Karpas-422 (cell line): ENCODE measurements at regions not wholly inside any gene's neighbourhood (a gene's known extent, or its start where the extent isn't known, plus 50 kb on each side); places are given as distances from the start of the nearest gene placed in this dataset.

Experiments
- DNase-seq: peaks from one replicate; pipeline ENCODE4 v3.0.0-alpha.2; 2015
- H2AFZ ChIP-seq: fragments of 200-600 bp; sonication (generic); 2 replicates; pipeline ENCODE4 v1.6.1; 2014; ENCODE audit warnings: antibody characterized with exemption, low read length, mixed read lengths
- H3K27ac ChIP-seq: fragments of 200-600 bp; sonication (generic); 2 replicates; pipeline ENCODE4 v1.5.1; 2014; ENCODE audit warnings: mild to moderate bottlenecking, low read length, moderate library complexity
- H3K27me3 ChIP-seq: fragments of 200-600 bp; sonication (generic); 2 replicates; pipeline ENCODE4 v1.6.1; 2014; ENCODE audit warnings: low read length, mixed read lengths
- H3K36me3 ChIP-seq: fragments of 200-600 bp; sonication (generic); 2 replicates; pipeline ENCODE4 v1.6.1; 2014; ENCODE audit warnings: low read length, mixed read lengths; ENCODE audit not compliant: insufficient read depth
- H3K4me1 ChIP-seq: fragments of 200-600 bp; sonication (generic); 2 replicates; pipeline ENCODE4 v1.6.1; 2014; ENCODE audit warnings: mild to moderate bottlenecking, low read length, mixed read lengths
- H3K4me2 ChIP-seq: fragments of 200-600 bp; sonication (generic); 2 replicates; pipeline ENCODE4 v1.6.1; 2014; ENCODE audit warnings: low read length, low read depth, mild to moderate bottlenecking; ENCODE audit not compliant: poor library complexity, severe bottlenecking
- H3K4me3 ChIP-seq: fragments of 200-600 bp; sonication (generic); 2 replicates; pipeline ENCODE4 v1.5.1; 2014; ENCODE audit warnings: mild to moderate bottlenecking, antibody characterized with exemption, low read length, mixed read lengths
- H3K79me2 ChIP-seq: fragments of 200-600 bp; sonication (generic); 2 replicates; pipeline ENCODE4 v1.6.1; 2014; ENCODE audit warnings: mild to moderate bottlenecking, low read length, mixed read lengths
- H3K9ac ChIP-seq: fragments of 200-600 bp; sonication (generic); 2 replicates; pipeline ENCODE4 v1.6.0; 2014; ENCODE audit warnings: low read length
- H3K9me2 ChIP-seq: fragments of 200-600 bp; sonication (generic), shearing (Covaris generic); replicated peaks from 2 replicates; pipeline ENCODE4 v1.6.0; 2014; ENCODE audit warnings: mild to moderate bottlenecking, low read length, moderate library complexity; ENCODE audit not compliant: insufficient read depth
- H3K9me3 ChIP-seq: fragments of 300-700, 200-600 bp; sonication (generic); 2 replicates; pipeline ENCODE4 v1.6.1; 2014; ENCODE audit warnings: low read length, mixed read lengths
- H4K20me1 ChIP-seq: fragments of 200-600 bp; sonication (generic); 2 replicates; pipeline ENCODE4 v1.6.1; 2014; ENCODE audit warnings: mild to moderate bottlenecking, antibody characterized with exemption, low read length, low read depth; ENCODE audit not compliant: insufficient read depth

- no peaks in the 10 kb centered on the region for H3K36me3 ChIP-seq
- no peak overlapping the region for H3K4me3 ChIP-seq
- H2AFZ ChIP-seq: no peak overlapping the region
- no peaks in the 10 kb centered on the region for H3K27me3 ChIP-seq
- no peaks in the 10 kb centered on the region for H3K79me2 ChIP-seq
- no peaks in the 10 kb centered on the region for H4K20me1 ChIP-seq
- no peak overlapping the region for H3K27ac ChIP-seq
- H3K9ac ChIP-seq: no peak overlapping the region
- DNase-seq: no peak
- H3K9me2 ChIP-seq: no peaks in the 10 kb centered on the region
- H3K9me3 ChIP-seq: no peaks in the 10 kb centered on the region
- no peak overlapping the region for H3K4me2 ChIP-seq
- H3K4me1 ChIP-seq: no peaks in the 10 kb centered on the region
Measured at GRCh38 chr17:71183066-71183660, 937.7 kb upstream of the SOX9 start.

DNA sequence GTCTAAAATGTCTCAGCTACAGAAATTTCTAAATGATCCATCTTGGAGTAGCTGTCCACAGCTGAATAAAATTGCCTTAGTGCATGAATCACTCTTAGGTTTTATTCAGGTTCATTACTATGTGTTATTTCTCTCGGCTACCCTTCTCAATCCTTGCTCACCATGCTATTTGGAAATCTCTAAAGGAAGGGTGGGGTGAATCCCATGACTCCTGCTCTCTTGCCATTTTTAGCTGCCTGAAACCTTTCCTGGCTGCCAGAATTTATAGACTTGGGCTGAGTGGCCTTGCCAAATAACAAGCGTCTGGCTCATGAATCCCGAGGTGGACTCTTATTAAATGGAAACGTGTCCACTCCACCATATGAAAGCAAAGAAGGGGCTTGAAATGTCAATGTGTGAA, 936.1 kb upstream of the SOX9 start:
- Histone ChIP-seq H3K9me3 (no peaks in the 10 kb centered on the region), H3K27me3 (no peaks in the 10 kb centered on the region), H3K9ac (no peak overlapping the region), H3K79me2 (no peaks in the 10 kb centered on the region), H3K27ac (no peak overlapping the region), H4K20me1 (no peaks in the 10 kb centered on the region), H2AFZ (no peak overlapping the region), H3K4me2 (no peak overlapping the region), H3K4me3 (no peak overlapping the region), H3K4me1 (no peaks in the 10 kb centered on the region), H3K9me2 (no peaks in the 10 kb centered on the region), H3K36me3 (no peaks in the 10 kb centered on the region)
- no peak for DNase-seq

- DNase-seq: no peak
- Histone ChIP-seq H4K20me1 (no peaks in the 10 kb centered on the region), H3K79me2 (no peaks in the 10 kb centered on the region), H3K27ac (no peak overlapping the region), H2AFZ (no peak overlapping the region), H3K27me3 (no peaks in the 10 kb centered on the region), H3K9me3 (no peaks in the 10 kb centered on the region), H3K36me3 (no peaks in the 10 kb centered on the region), H3K4me2 (no peak overlapping the region), H3K4me1 (no peaks in the 10 kb centered on the region), H3K4me3 (no peak overlapping the region), H3K9ac (no peak overlapping the region), H3K9me2 (no peaks in the 10 kb centered on the region)
Measured at GRCh38 chr17:71187145-71187878, 933.5 kb upstream of the SOX9 start.

GRCh38 chr17:71188811-71189492, 931.9 kb upstream of the SOX9 start:
- H3K4me3 ChIP-seq: no peak overlapping the region
- no peak for DNase-seq
- H3K27me3 ChIP-seq: no peaks in the 10 kb centered on the region
- no peaks in the 10 kb centered on the region for H4K20me1 ChIP-seq
- no peaks in the 10 kb centered on the region for H3K9me2 ChIP-seq
- no peak overlapping the region for H3K9ac ChIP-seq
- H3K27ac ChIP-seq: no peak overlapping the region
- no peaks in the 10 kb centered on the region for H3K4me1 ChIP-seq
- no peaks in the 10 kb centered on the region for H3K9me3 ChIP-seq
- no peak overlapping the region for H2AFZ ChIP-seq
- no peaks in the 10 kb centered on the region for H3K79me2 ChIP-seq
- no peaks in the 10 kb centered on the region for H3K36me3 ChIP-seq
- no peak overlapping the region for H3K4me2 ChIP-seq

- no peaks in the 10 kb centered on the region for H4K20me1 ChIP-seq
- no peak overlapping the region for H3K4me2 ChIP-seq
- no peaks in the 10 kb centered on the region for H3K4me1 ChIP-seq
- H3K36me3 ChIP-seq: no peaks in the 10 kb centered on the region
- H3K9me2 ChIP-seq: no peaks in the 10 kb centered on the region
- H2AFZ ChIP-seq: no peak overlapping the region
- H3K4me3 ChIP-seq: no peak overlapping the region
- DNase-seq: no peak
- no peaks in the 10 kb centered on the region for H3K9me3 ChIP-seq
- no peaks in the 10 kb centered on the region for H3K27me3 ChIP-seq
- no peak overlapping the region for H3K27ac ChIP-seq
- no peak overlapping the region for H3K9ac ChIP-seq
- H3K79me2 ChIP-seq: no peaks in the 10 kb centered on the region
Measured at GRCh38 chr17:71189493-71189831, 931.4 kb upstream of the SOX9 start.

DNA sequence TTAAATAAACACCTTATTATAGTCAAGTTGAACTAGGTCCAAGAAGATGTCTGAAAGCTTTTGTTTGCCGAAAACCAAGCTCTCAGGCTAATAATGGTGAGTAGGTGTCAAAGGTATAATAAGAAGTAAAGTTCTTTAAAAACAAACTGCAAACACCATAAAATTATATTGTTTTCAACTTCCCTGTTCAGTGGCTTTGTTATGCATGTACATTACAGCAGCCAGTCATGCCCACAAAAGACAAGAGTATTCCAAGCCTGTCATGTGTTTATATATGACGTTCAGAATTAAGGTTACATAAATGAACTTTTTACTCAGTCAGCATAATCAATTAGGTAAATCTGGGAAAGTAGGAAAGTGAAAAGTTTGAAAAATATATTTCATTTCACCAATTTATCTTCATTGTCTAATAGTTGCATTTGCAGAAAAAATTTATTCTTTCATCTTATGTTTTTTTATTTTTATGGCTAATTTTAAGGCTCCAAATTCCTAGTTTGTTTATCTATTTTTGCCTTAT, 928.7 kb upstream of the SOX9 start:
- no peak overlapping the region for H3K4me3 ChIP-seq
- no peaks in the 10 kb centered on the region for H3K4me1 ChIP-seq
- H3K9me3 ChIP-seq: no peaks in the 10 kb centered on the region
- H3K9me2 ChIP-seq: no peaks in the 10 kb centered on the region
- no peak for DNase-seq
- H2AFZ ChIP-seq: no peak overlapping the region
- H3K79me2 ChIP-seq: no peaks in the 10 kb centered on the region
- H3K27me3 ChIP-seq: no peaks in the 10 kb centered on the region
- no peak overlapping the region for H3K4me2 ChIP-seq
- no peak overlapping the region for H3K27ac ChIP-seq
- H4K20me1 ChIP-seq: no peaks in the 10 kb centered on the region
- H3K36me3 ChIP-seq: no peaks in the 10 kb centered on the region
- no peak overlapping the region for H3K9ac ChIP-seq

GRCh38 chr17:71192848-71193247, 928.0 kb upstream of the SOX9 start:
- Histone ChIP-seq H3K9me3 (no peaks in the 10 kb centered on the region), H3K9ac (no peak overlapping the region), H3K27me3 (no peaks in the 10 kb centered on the region), H3K79me2 (no peaks in the 10 kb centered on the region), H3K36me3 (no peaks in the 10 kb centered on the region), H3K27ac (no peak overlapping the region), H3K4me1 (no peaks in the 10 kb centered on the region), H4K20me1 (no peaks in the 10 kb centered on the region), H3K9me2 (no peaks in the 10 kb centered on the region), H3K4me2 (no peak overlapping the region), H2AFZ (no peak overlapping the region), H3K4me3 (no peak overlapping the region)
- no peak for DNase-seq

GRCh38 chr17:71200597-71200996, 920.2 kb upstream of the SOX9 start:
- H3K27me3 ChIP-seq: no peaks in the 10 kb centered on the region
- no peak for DNase-seq
- H3K27ac ChIP-seq: no peak overlapping the region
- no peak overlapping the region for H3K9ac ChIP-seq
- H3K79me2 ChIP-seq: no peaks in the 10 kb centered on the region
- H3K9me3 ChIP-seq: no peaks in the 10 kb centered on the region
- H4K20me1 ChIP-seq: no peaks in the 10 kb centered on the region
- H3K9me2 ChIP-seq: no peaks in the 10 kb centered on the region
- no peaks in the 10 kb centered on the region for H3K4me1 ChIP-seq
- no peak overlapping the region for H2AFZ ChIP-seq
- H3K4me3 ChIP-seq: no peak overlapping the region
- no peaks in the 10 kb centered on the region for H3K36me3 ChIP-seq
- H3K4me2 ChIP-seq: no peak overlapping the region
